ENCODE measurements at regions not wholly inside any gene's neighbourhood (a gene's known extent, or its start where the extent isn't known, plus 50 kb on each side); places are given as distances from the start of the nearest gene placed in this dataset.

- Histone ChIP-seq H3K36me3 (no peaks in the 10 kb centered on the region), H3K27me3 (replicated peaks; ENCODE audit: insufficient read depth) (no peaks in the 10 kb centered on the region), H3K4me1 (ENCODE audit: control insufficient read depth in 1 of 2, low read depth in 2 of 2) (no peaks in the 10 kb centered on the region), H3K27ac (no peak overlapping the region), H3K4me3 (no peak overlapping the region), H3K9me3 (no peaks in the 10 kb centered on the region)
- TF ChIP-seq CTCF (IDR thresholded peaks at IDR 0.05), result no peak
- ATAC-seq (ENCODE audit: insufficient number of reproducible peaks, low FRiP score, low read depth) (no peak), DNase-seq (ENCODE audit: low spot score) (no peak)
These were observed 406.2 kb downstream of the LIG4 start for GRCh38 chr13:107809125-107809524.

GRCh38 chr13:107808389-107808788 lies 406.9 kb downstream of the LIG4 start:
- no peak for TF ChIP-seq CTCF (IDR thresholded peaks at IDR 0.05)
- no peaks in the 10 kb centered on the region for H3K4me1 ChIP-seq (ENCODE audit: control insufficient read depth in 1 of 2, low read depth in 2 of 2)

GRCh38 chr13:107807306-107808073 lies 407.8 kb downstream of the LIG4 start:
- Histone ChIP-seq H3K36me3 (no peaks in the 10 kb centered on the region), H3K27me3 (replicated peaks; ENCODE audit: insufficient read depth) (no peaks in the 10 kb centered on the region), H3K27ac (no peak overlapping the region), H3K9me3 (no peaks in the 10 kb centered on the region), H3K4me1 (ENCODE audit: control insufficient read depth in 1 of 2, low read depth in 2 of 2) (no peaks in the 10 kb centered on the region), H3K4me3 (no peak overlapping the region)
- DNase-seq (ENCODE audit: low spot score), result no peak
- TF ChIP-seq CTCF (IDR thresholded peaks at IDR 0.05), result no peak
- ATAC-seq (ENCODE audit: insufficient number of reproducible peaks, low FRiP score, low read depth), result no peak

More at GRCh38 chr13:107808389-107808788, 406.9 kb downstream of the LIG4 start:
- DNase-seq (ENCODE audit: low spot score), result no peak
- Histone ChIP-seq H3K9me3 (no peaks in the 10 kb centered on the region), H3K27ac (no peak overlapping the region), H3K36me3 (no peaks in the 10 kb centered on the region), H3K27me3 (replicated peaks; ENCODE audit: insufficient read depth) (no peaks in the 10 kb centered on the region), H3K4me3 (no peak overlapping the region)
- ATAC-seq (ENCODE audit: insufficient number of reproducible peaks, low FRiP score, low read depth), result no peak

- Histone ChIP-seq H3K4me1 (ENCODE audit: control insufficient read depth in 1 of 2, low read depth in 2 of 2) (no peaks in the 10 kb centered on the region), H3K27ac (no peak overlapping the region), H3K9me3 (no peaks in the 10 kb centered on the region), H3K27me3 (replicated peaks; ENCODE audit: insufficient read depth) (no peaks in the 10 kb centered on the region), H3K36me3 (no peaks in the 10 kb centered on the region), H3K4me3 (no peak overlapping the region)
- TF ChIP-seq CTCF (IDR thresholded peaks at IDR 0.05), result no peak
- no peak for DNase-seq (ENCODE audit: low spot score)
- ATAC-seq (ENCODE audit: insufficient number of reproducible peaks, low FRiP score, low read depth), result no peak
These were observed 408.6 kb downstream of the LIG4 start for GRCh38 chr13:107806726-107807125.

GRCh38 chr13:107803822-107804495 lies 411.4 kb downstream of the LIG4 start:
- DNase-seq (ENCODE audit: low spot score) (no peak), ATAC-seq (ENCODE audit: insufficient number of reproducible peaks, low FRiP score, low read depth) (no peak)
- no peaks in the 10 kb centered on the region for H3K9me3 ChIP-seq
- H3K27me3 ChIP-seq (replicated peaks; ENCODE audit: insufficient read depth), result no peaks in the 10 kb centered on the region
- no peaks in the 10 kb centered on the region for H3K36me3 ChIP-seq
- H3K4me3 ChIP-seq, result no peak overlapping the region
- no peak for TF ChIP-seq CTCF (IDR thresholded peaks at IDR 0.05)
- H3K4me1 ChIP-seq (ENCODE audit: control insufficient read depth in 1 of 2, low read depth in 2 of 2), result no peaks in the 10 kb centered on the region
- no peak overlapping the region for H3K27ac ChIP-seq
